ENCODE measurements at regions not wholly inside any gene's neighbourhood (a gene's known extent, or its start where the extent isn't known, plus 50 kb on each side); places are given as distances from the start of the nearest gene placed in this dataset.
"Not testable (repeated sequence)": the region's sequence is repeated elsewhere in the genome, so short reads cannot be mapped to it uniquely, and the experiment has no call there.

- no peaks in the 10 kb centered on the region for H3K36me3 ChIP-seq (replicated peaks; ENCODE audit: insufficient read depth, low read depth)
- H3K4me3 ChIP-seq = no peak overlapping the region
- no peaks in the 10 kb centered on the region for H3K27me3 ChIP-seq
- no peaks in the 10 kb centered on the region for H3K9me3 ChIP-seq (ENCODE audit: low read depth)
- no peaks in the 10 kb centered on the region for H3K79me2 ChIP-seq
- no peak for DNase-seq (ENCODE audit: low spot score)
- no peaks in the 10 kb centered on the region for H3K4me1 ChIP-seq (ENCODE audit: insufficient read depth)
- TF ChIP-seq EZH2phosphoT487 (IDR thresholded peaks at IDR 0.05; ENCODE audit: low read depth, severe bottlenecking, unreplicated experiment) (no peak), CTCF (IDR thresholded peaks at IDR 0.05; ENCODE audit: poor library complexity) (no peak), EZH2 (IDR thresholded peaks at IDR 0.05; ENCODE audit: borderline replicate concordance) (no peak)
- no peak overlapping the region for H3K27ac ChIP-seq
- H3K4me2 ChIP-seq = no peak overlapping the region
- no peaks in the 10 kb centered on the region for H4K20me1 ChIP-seq (ENCODE audit: insufficient read depth, poor library complexity, severe bottlenecking)
- H3K9me2 ChIP-seq (replicated peaks; ENCODE audit: insufficient read depth) = no peaks in the 10 kb centered on the region
- H2AFZ ChIP-seq = no peak overlapping the region
- WGBS (ENCODE audit: low lambda C conversion rate, missing lambda C conversion rate) = 93% methylated on average over 5 of the region's 5 CpGs
Observed at GRCh38 chr10:120791316-120791715, 59.8 kb upstream of the WDR11 start.

GRCh38 chr10:120793088-120793487 is 58.1 kb upstream of the WDR11 start:
- TF ChIP-seq EZH2 (IDR thresholded peaks at IDR 0.05; ENCODE audit: borderline replicate concordance) (no peak), EZH2phosphoT487 (IDR thresholded peaks at IDR 0.05; ENCODE audit: low read depth, severe bottlenecking, unreplicated experiment) (no peak), CTCF (IDR thresholded peaks at IDR 0.05; ENCODE audit: poor library complexity) (no peak)
- Histone ChIP-seq H3K4me3 (no peak overlapping the region), H3K79me2 (no peaks in the 10 kb centered on the region), H3K4me2 (no peak overlapping the region), H3K9me3 (ENCODE audit: low read depth) (no peaks in the 10 kb centered on the region), H2AFZ (no peak overlapping the region), H3K36me3 (replicated peaks; ENCODE audit: insufficient read depth, low read depth) (no peaks in the 10 kb centered on the region), H3K27me3 (no peaks in the 10 kb centered on the region), H4K20me1 (ENCODE audit: insufficient read depth, poor library complexity, severe bottlenecking) (no peaks in the 10 kb centered on the region), H3K9me2 (replicated peaks; ENCODE audit: insufficient read depth) (no peaks in the 10 kb centered on the region), H3K27ac (no peak overlapping the region), H3K4me1 (ENCODE audit: insufficient read depth) (no peaks in the 10 kb centered on the region)
- WGBS (ENCODE audit: low lambda C conversion rate, missing lambda C conversion rate) = 54% methylated on average over 1 of the region's 2 CpGs
- no peak for DNase-seq (ENCODE audit: low spot score)

GRCh38 chr10:120794390-120794789 is 56.8 kb upstream of the WDR11 start:
- Histone ChIP-seq H2AFZ (no peak overlapping the region), H3K79me2 (no peaks in the 10 kb centered on the region), H3K4me3 (no peak overlapping the region), H3K4me2 (no peak overlapping the region), H3K9me3 (ENCODE audit: low read depth) (no peaks in the 10 kb centered on the region), H3K27ac (no peak overlapping the region), H3K9me2 (replicated peaks; ENCODE audit: insufficient read depth) (no peaks in the 10 kb centered on the region), H3K27me3 (no peaks in the 10 kb centered on the region), H3K36me3 (replicated peaks; ENCODE audit: insufficient read depth, low read depth) (no peaks in the 10 kb centered on the region), H3K4me1 (ENCODE audit: insufficient read depth) (no peaks in the 10 kb centered on the region), H4K20me1 (ENCODE audit: insufficient read depth, poor library complexity, severe bottlenecking) (no peaks in the 10 kb centered on the region)
- no peak for DNase-seq (ENCODE audit: low spot score)
- 91% methylated on average over 2 of the region's 4 CpGs for WGBS (ENCODE audit: low lambda C conversion rate, missing lambda C conversion rate)
- no peak for TF ChIP-seq EZH2 (IDR thresholded peaks at IDR 0.05; ENCODE audit: borderline replicate concordance)
- TF ChIP-seq EZH2phosphoT487 (IDR thresholded peaks at IDR 0.05; ENCODE audit: low read depth, severe bottlenecking, unreplicated experiment) = no peak
- no peak for TF ChIP-seq CTCF (IDR thresholded peaks at IDR 0.05; ENCODE audit: poor library complexity)

GRCh38 chr10:120798276-120798675 is 52.9 kb upstream of the WDR11 start:
- not testable (repeated sequence) for H3K27me3 ChIP-seq; H3K9me3 ChIP-seq (ENCODE audit: low read depth); H3K79me2 ChIP-seq; H3K36me3 ChIP-seq (replicated peaks; ENCODE audit: insufficient read depth, low read depth); H3K27ac ChIP-seq; H3K4me2 ChIP-seq; H2AFZ ChIP-seq; DNase-seq (ENCODE audit: low spot score); H3K4me3 ChIP-seq; H4K20me1 ChIP-seq (ENCODE audit: insufficient read depth, poor library complexity, severe bottlenecking); H3K9me2 ChIP-seq (replicated peaks; ENCODE audit: insufficient read depth); H3K4me1 ChIP-seq (ENCODE audit: insufficient read depth)
- 97% methylated on average over 16 of the region's 29 CpGs for WGBS (ENCODE audit: low lambda C conversion rate, missing lambda C conversion rate)

All from hepatocyte (in vitro differentiated cells).